NCI-H460 (cell line): ENCODE measurements at regions not wholly inside any gene's neighbourhood (a gene's known extent, or its start where the extent isn't known, plus 50 kb on each side); places are given as distances from the start of the nearest gene placed in this dataset.
"Not testable (repeated sequence)": the region's sequence is repeated elsewhere in the genome, so short reads cannot be mapped to it uniquely, and the experiment has no call there.

Source experiments
- DNase-seq: peaks from one replicate; pipeline ENCODE4 v3.0.0-alpha.2; 2016; ENCODE audit warnings: low read depth; ENCODE audit errors: extremely low read depth

- DNase-seq: no peak
Measured at GRCh38 chr3:194189243-194189791, 53.4 kb downstream of the HES1 start.

GRCh38 chr3:194191850-194192249, 55.9 kb downstream of the HES1 start:
- DNase-seq: not testable (repeated sequence)

GRCh38 chr3:194194051-194194756, 58.3 kb downstream of the HES1 start:
- DNase-seq: no peak

GRCh38 chr3:194194757-194195085, 58.8 kb downstream of the HES1 start:
- DNase-seq: no peak

GRCh38 chr3:194195611-194196010, 59.7 kb downstream of the HES1 start:
- DNase-seq: no peak

GRCh38 chr3:194196876-194197275, 60.9 kb downstream of the HES1 start:
- DNase-seq: no peak

GRCh38 chr3:194197396-194197960, 61.5 kb downstream of the HES1 start:
- DNase-seq: no peak

GRCh38 chr3:194197981-194198695, 62.2 kb downstream of the HES1 start:
- DNase-seq: no peak

GRCh38 chr3:194198938-194199337, 63.0 kb downstream of the HES1 start:
- DNase-seq: no peak

GRCh38 chr3:194200422-194201081, 64.6 kb downstream of the HES1 start:
- no peak for DNase-seq

- DNase-seq: no peak
Measured at GRCh38 chr3:194201953-194202666, 66.2 kb downstream of the HES1 start.

GRCh38 chr3:194203482-194204041, 67.6 kb downstream of the HES1 start:
- DNase-seq: no peak

- no peak for DNase-seq
Measured at GRCh38 chr3:194204042-194204987, 68.4 kb downstream of the HES1 start.

- DNase-seq: no peak
Measured at GRCh38 chr3:194205675-194206133, 69.8 kb downstream of the HES1 start.

- no peak for DNase-seq
Measured at GRCh38 chr3:194206320-194206719, 70.4 kb downstream of the HES1 start.

- DNase-seq: no peak
Measured at GRCh38 chr3:194208709-194209108, 72.8 kb downstream of the HES1 start.

GRCh38 chr3:194212161-194212844, 76.4 kb downstream of the HES1 start:
- DNase-seq: no peak

- no peak for DNase-seq
Measured at GRCh38 chr3:194212845-194213331, 76.9 kb downstream of the HES1 start.
